Testis (tissue), 2 donors: ENCODE measurements at regions not wholly inside any gene's neighbourhood (a gene's known extent, or its start where the extent isn't known, plus 50 kb on each side); places are given as distances from the start of the nearest gene placed in this dataset.

Experiments used
- CTCF ChIP-seq, 3 experiments: fragments of 450-650 bp in 2 of 3; fragments of 200-600 bp in 1 of 3; sonication (generic) in 1 of 3; IDR thresholded peaks; one replicate each; pipeline ENCODE4 v1.5.1; 2016 to 2019; ENCODE audit warnings: antibody characterized with exemption in 3 of 3, mild to moderate bottlenecking in 2 of 3, moderate library complexity in 1 of 3
- POLR2A ChIP-seq: fragments of 450-650 bp; IDR thresholded peaks from one replicate; pipeline ENCODE4 v1.6.1; 2017; ENCODE audit warnings: antibody characterized with exemption, mild to moderate bottlenecking, moderate library complexity

GRCh38 chrX:4181782-4182407 is 468.4 kb upstream of the PRKX start:
- TF ChIP-seq CTCF (IDR thresholded peaks at IDR 0.05) (no peak), POLR2A (no peak)
